ENCODE measurements at regions not wholly inside any gene's neighbourhood (a gene's known extent, or its start where the extent isn't known, plus 50 kb on each side); places are given as distances from the start of the nearest gene placed in this dataset.

GRCh38 chr1:87568005-87568404, 239.3 kb downstream of the LMO4 start:
- Histone ChIP-seq H3K79me2 (ENCODE audit: control insufficient read depth, insufficient read depth, low read length) (no peaks in the 10 kb centered on the region), H3K27me3 (replicated peaks in 1 of 2; ENCODE audit: control insufficient read depth in 2 of 2, insufficient read depth in 2 of 2, low read length in 1 of 2) (no peaks in the 10 kb centered on the region), H3K27ac (ENCODE audit: control insufficient read depth, insufficient read depth) (no peak overlapping the region), H3K9me3 (replicated peaks; ENCODE audit: control insufficient read depth, insufficient read depth, low read length) (no peaks in the 10 kb centered on the region), H3K4me2 (ENCODE audit: control insufficient read depth, insufficient read depth) (no peak overlapping the region), H3K4me1 (ENCODE audit: control insufficient read depth, insufficient read depth, low read length) (no peaks in the 10 kb centered on the region), H4K20me1 (ENCODE audit: control insufficient read depth, insufficient read depth) (no peaks in the 10 kb centered on the region), H2AFZ (ENCODE audit: control insufficient read depth, low read depth, low read length) (no peak overlapping the region), H3K9ac (ENCODE audit: control insufficient read depth, insufficient read depth, low read length) (no peak overlapping the region), H3K4me3 (no peak overlapping the region), H3K36me3 (ENCODE audit: control insufficient read depth in 2 of 2, insufficient read depth in 2 of 2, low read length in 1 of 2) (no peaks in the 10 kb centered on the region)
- BruUV-seq (replicated peaks), result no TSS peak
- DNase-seq (ENCODE audit: low read depth, low spot score), result no peak
- no peak for FAIRE-seq
- ChIA-PET POLR2A (interaction anchor here (0.5 kb wide), 1 partner anchor 86 kb away, joined by 4 read pairs; no protein-coding TSS in a partner anchor), RAD21 (ENCODE audit: unreplicated experiment) (no interaction called here), CTCF (no interaction called here), SMC1A (ENCODE audit: uncharacterized antibody, unreplicated experiment) (no interaction called here)
- in situ Hi-C loops (cut with MboI) (no loop called here), intact Hi-C loops (cut with micrococcal nuclease; ENCODE audit: unreplicated experiment) (no loop called here)
- no peak for ATAC-seq
- TF ChIP-seq ZNF207 (IDR thresholded peaks at IDR 0.05; ENCODE audit: borderline replicate concordance) (no peak), FOXM1 (IDR thresholded peaks at IDR 0.05; ENCODE audit: low read depth, low read length) (no peak), MLLT1 (IDR thresholded peaks at IDR 0.05) (no peak), STAT3 (IDR thresholded peaks at IDR 0.05; ENCODE audit: low read depth, low read length) (no peak), EED (IDR thresholded peaks at IDR 0.05; ENCODE audit: low read depth) (no peak), NBN (IDR thresholded peaks at IDR 0.05) (no peak)
- WGBS (ENCODE audit: insufficient coverage, insufficient replicate concordance, low lambda C conversion rate, missing lambda C conversion rate), result 52% methylated on average over 4 of the region's 4 CpGs

GRCh38 chr1:87568911-87569310, 240.2 kb downstream of the LMO4 start:
- TF ChIP-seq BCL3 (IDR thresholded peaks at IDR 0.05; ENCODE audit: borderline replicate concordance, insufficient read depth, low read depth, low read length, poor library complexity, severe bottlenecking) (no peak), NR2C1 (IDR thresholded peaks at IDR 0.05) (no peak), RELA (IDR thresholded peaks at IDR 0.05; ENCODE audit: borderline replicate concordance, partially characterized antibody) (no peak), SREBF2 (IDR thresholded peaks at IDR 0.05; ENCODE audit: low read length) (no peak), STAT3 (IDR thresholded peaks at IDR 0.05; ENCODE audit: low read depth, low read length) (no peak), MEF2A (IDR thresholded peaks at IDR 0.05; ENCODE audit: insufficient read depth, low read depth, low read length) (no peak), ZNF207 (IDR thresholded peaks at IDR 0.05; ENCODE audit: borderline replicate concordance) (no peak), IKZF1 (conservative IDR thresholded peaks at IDR 0.05) (no peak), RB1 (IDR thresholded peaks at IDR 0.05; ENCODE audit: borderline replicate concordance) (no peak), BMI1 (IDR thresholded peaks at IDR 0.05; ENCODE audit: borderline replicate concordance) (no peak), HDGF (IDR thresholded peaks at IDR 0.05) (no peak), ESRRA (IDR thresholded peaks at IDR 0.05; ENCODE audit: low read length) (no peak), EGR1 (IDR thresholded peaks at IDR 0.05; ENCODE audit: borderline replicate concordance in 1 of 2, low read depth in 2 of 2, low read length in 2 of 2) (no peak), DPF2 (IDR thresholded peaks at IDR 0.05) (no peak)
- Histone ChIP-seq H3K27me3 (replicated peaks in 1 of 2; ENCODE audit: control insufficient read depth in 2 of 2, insufficient read depth in 2 of 2, low read length in 1 of 2) (no peaks in the 10 kb centered on the region; a peak in 1 of 4 replicates), H3K79me2 (ENCODE audit: control insufficient read depth, insufficient read depth, low read length) (no peaks in the 10 kb centered on the region), H3K4me1 (ENCODE audit: control insufficient read depth, insufficient read depth, low read length) (no peaks in the 10 kb centered on the region), H3K4me3 (no peak overlapping the region), H3K9ac (ENCODE audit: control insufficient read depth, insufficient read depth, low read length) (no peak overlapping the region), H3K36me3 (ENCODE audit: control insufficient read depth in 2 of 2, insufficient read depth in 2 of 2, low read length in 1 of 2) (no peaks in the 10 kb centered on the region), H3K27ac (ENCODE audit: control insufficient read depth, insufficient read depth) (no peak overlapping the region), H3K4me2 (ENCODE audit: control insufficient read depth, insufficient read depth) (no peak overlapping the region), H3K9me3 (replicated peaks; ENCODE audit: control insufficient read depth, insufficient read depth, low read length) (no peaks in the 10 kb centered on the region), H2AFZ (ENCODE audit: control insufficient read depth, low read depth, low read length) (no peak overlapping the region), H4K20me1 (ENCODE audit: control insufficient read depth, insufficient read depth) (no peaks in the 10 kb centered on the region)
- DNase-seq (ENCODE audit: low read depth, low spot score) (no peak), FAIRE-seq (no peak), ATAC-seq (no peak)
- in situ Hi-C loops (cut with MboI) (no loop called here), intact Hi-C loops (cut with micrococcal nuclease; ENCODE audit: unreplicated experiment) (no loop called here)
- RAD21 ChIA-PET (ENCODE audit: unreplicated experiment), result interaction anchor here (0.6 kb wide), 1 partner anchor 239 kb away, joined by 4 read pairs; no protein-coding TSS in a partner anchor
- POLR2A ChIA-PET, result no interaction called here
- 53% methylated on average over 3 of the region's 3 CpGs for WGBS (ENCODE audit: insufficient coverage, insufficient replicate concordance, low lambda C conversion rate, missing lambda C conversion rate)
- SMC1A ChIA-PET (ENCODE audit: uncharacterized antibody, unreplicated experiment), result no interaction called here
- CTCF ChIA-PET, result no interaction called here
- BruUV-seq (replicated peaks), result no TSS peak

Data from GM12878 (cell line).